ENCODE measurements at regions not wholly inside any gene's neighbourhood (a gene's known extent, or its start where the extent isn't known, plus 50 kb on each side); places are given as distances from the start of the nearest gene placed in this dataset.

DNA sequence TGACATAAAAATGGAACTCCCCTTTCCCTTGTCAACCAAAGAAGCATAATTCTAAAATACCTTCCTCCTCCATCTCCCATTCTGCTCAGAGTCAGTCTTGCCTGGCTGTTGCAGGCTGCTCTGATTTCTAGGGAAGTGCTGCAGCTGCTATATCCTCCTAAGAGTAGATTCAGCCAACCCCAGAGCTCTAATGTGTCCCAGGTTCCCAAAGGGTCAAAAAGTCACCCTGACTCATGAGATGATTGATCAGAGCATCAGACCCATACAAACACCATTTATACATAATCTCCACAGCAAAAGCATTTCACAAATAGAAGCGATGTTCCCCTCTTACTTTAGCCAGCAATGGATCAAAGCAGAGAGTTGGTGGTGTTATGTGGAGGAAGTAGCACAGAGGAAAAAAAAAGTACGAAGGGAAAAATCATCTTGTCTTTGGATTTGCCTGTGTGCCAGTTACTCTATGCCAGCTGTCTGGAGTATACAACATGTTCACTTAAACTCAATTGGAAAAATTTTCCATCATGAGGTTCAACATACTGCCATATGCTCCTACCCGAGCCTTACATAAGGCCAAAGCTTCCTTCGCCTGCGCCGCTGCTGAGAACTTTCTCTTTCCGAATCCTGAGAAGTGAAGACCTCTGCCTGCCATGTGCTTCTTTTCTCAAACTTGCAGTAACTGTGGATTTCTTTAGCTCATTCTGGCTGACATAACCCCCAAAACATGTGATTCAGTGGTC lies 258.0 kb downstream of the TLE4 start:
- TF ChIP-seq, protein P1, sequence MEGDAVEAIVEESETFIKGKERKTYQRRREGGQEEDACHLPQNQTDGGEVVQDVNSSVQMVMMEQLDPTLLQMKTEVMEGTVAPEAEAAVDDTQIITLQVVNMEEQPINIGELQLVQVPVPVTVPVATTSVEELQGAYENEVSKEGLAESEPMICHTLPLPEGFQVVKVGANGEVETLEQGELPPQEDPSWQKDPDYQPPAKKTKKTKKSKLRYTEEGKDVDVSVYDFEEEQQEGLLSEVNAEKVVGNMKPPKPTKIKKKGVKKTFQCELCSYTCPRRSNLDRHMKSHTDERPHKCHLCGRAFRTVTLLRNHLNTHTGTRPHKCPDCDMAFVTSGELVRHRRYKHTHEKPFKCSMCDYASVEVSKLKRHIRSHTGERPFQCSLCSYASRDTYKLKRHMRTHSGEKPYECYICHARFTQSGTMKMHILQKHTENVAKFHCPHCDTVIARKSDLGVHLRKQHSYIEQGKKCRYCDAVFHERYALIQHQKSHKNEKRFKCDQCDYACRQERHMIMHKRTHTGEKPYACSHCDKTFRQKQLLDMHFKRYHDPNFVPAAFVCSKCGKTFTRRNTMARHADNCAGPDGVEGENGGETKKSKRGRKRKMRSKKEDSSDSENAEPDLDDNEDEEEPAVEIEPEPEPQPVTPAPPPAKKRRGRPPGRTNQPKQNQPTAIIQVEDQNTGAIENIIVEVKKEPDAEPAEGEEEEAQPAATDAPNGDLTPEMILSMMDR (IDR thresholded peaks at IDR 0.05), result no peak
- TF ChIP-seq POLR2A (IDR thresholded peaks at IDR 0.05) (no peak), EP300 (IDR thresholded peaks at IDR 0.05) (no peak)
